Liver (tissue), 3 donors: ENCODE measurements at regions not wholly inside any gene's neighbourhood (a gene's known extent, or its start where the extent isn't known, plus 50 kb on each side); places are given as distances from the start of the nearest gene placed in this dataset.

Experiments used
- ATF3 ChIP-seq: IDR thresholded peaks from 2 replicates; pipeline ENCODE4 v1.6.1; 2016; ENCODE audit warnings: antibody characterized with exemption
- CTCF ChIP-seq: fragments of 150-350 bp; IDR thresholded peaks from 2 replicates; pipeline ENCODE4 v1.5.1; 2017; ENCODE audit warnings: improper control_type of control experiment, low read depth, low read length; ENCODE audit not compliant: missing input control
- EGR1 ChIP-seq, 2 donors: IDR thresholded peaks; 2 replicates each; pipeline ENCODE4 v1.6.1; 2016 to 2018; ENCODE audit warnings: antibody characterized with exemption in 2 of 2, low read depth in 2 of 2
- FOXA1 ChIP-seq: IDR thresholded peaks from 2 replicates; pipeline ENCODE4 v1.6.1; 2016; ENCODE audit warnings: antibody characterized with exemption
- GABPA ChIP-seq, 2 donors: IDR thresholded peaks in 1 of 2; conservative IDR thresholded peaks in 1 of 2; 2 replicates each; pipeline ENCODE4 v1.6.1; 2016; ENCODE audit warnings: antibody characterized with exemption in 2 of 2, mild to moderate bottlenecking in 1 of 2, moderate library complexity in 1 of 2
- JUND ChIP-seq, 2 donors: IDR thresholded peaks; 2 replicates each; pipeline ENCODE4 v1.6.1; 2016; ENCODE audit warnings: antibody characterized with exemption in 2 of 2
- MAX ChIP-seq: IDR thresholded peaks from 2 replicates; pipeline ENCODE4 v1.6.1; 2016; ENCODE audit warnings: antibody characterized with exemption
- REST ChIP-seq: IDR thresholded peaks from 2 replicates; pipeline ENCODE4 v1.6.1; 2016; ENCODE audit warnings: antibody characterized with exemption, mild to moderate bottlenecking
- TAF1 ChIP-seq: conservative IDR thresholded peaks from 2 replicates; pipeline ENCODE4 v1.6.1; 2016; ENCODE audit warnings: antibody characterized with exemption, mild to moderate bottlenecking
- donor health status: healthy.
- donor health status: healthy.

- no peak for TF ChIP-seq FOXA1
- TF ChIP-seq CTCF: no peak
- TF ChIP-seq ATF3: no peak
- TF ChIP-seq REST: no peak
- no peak for TF ChIP-seq GABPA (IDR thresholded peaks at IDR 0.05 in 1 of 2, conservative IDR thresholded peaks at IDR 0.05 in 1 of 2)
- TF ChIP-seq JUND (IDR thresholded peaks at IDR 0.05): peak in 1 of 2 donors; percentile 33
- no peak for TF ChIP-seq EGR1 (IDR thresholded peaks at IDR 0.05; ENCODE audit: low read depth in 2 of 2)
- peak; percentile 45 for TF ChIP-seq MAX
- TF ChIP-seq TAF1: no peak
Observed at GRCh38 chr1:222060210-222060916, 318.5 kb upstream of the DUSP10 start.
